ENCODE measurements at regions not wholly inside any gene's neighbourhood (a gene's known extent, or its start where the extent isn't known, plus 50 kb on each side); places are given as distances from the start of the nearest gene placed in this dataset.
"Not testable (repeated sequence)": the region's sequence is repeated elsewhere in the genome, so short reads cannot be mapped to it uniquely, and the experiment has no call there.

DNA sequence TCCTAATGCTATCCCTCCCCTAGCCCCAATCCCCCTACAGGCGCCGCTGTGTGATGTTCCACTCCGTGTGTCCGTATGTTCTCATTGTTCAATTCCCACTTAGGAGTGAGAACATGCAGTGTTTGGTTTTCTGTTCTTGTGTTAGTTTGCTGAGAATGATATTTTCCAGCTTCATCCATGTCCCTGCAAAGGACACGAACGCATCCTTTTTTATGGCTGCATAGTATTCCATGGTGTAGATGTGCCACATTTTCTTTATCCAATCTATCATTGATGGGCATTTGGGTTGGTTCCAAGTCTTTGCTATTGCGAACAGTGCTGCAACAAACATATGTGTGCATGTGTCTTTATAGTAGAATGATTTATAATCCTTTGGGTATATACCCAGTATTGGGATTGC lies 174.2 kb upstream of the FOXK1 start:
- TF ChIP-seq TARDBP (IDR thresholded peaks at IDR 0.05); FOXK2 (IDR thresholded peaks at IDR 0.05); BHLHE40 (IDR thresholded peaks at IDR 0.05; ENCODE audit: borderline replicate concordance); LEF1 (IDR thresholded peaks at IDR 0.05; ENCODE audit: borderline replicate concordance); SP1 (IDR thresholded peaks at IDR 0.05); ELF4 (IDR thresholded peaks at IDR 0.05); ZNF384 (IDR thresholded peaks at IDR 0.05); FOXM1 (IDR thresholded peaks at IDR 0.05; ENCODE audit: borderline replicate concordance); SUZ12 (IDR thresholded peaks at IDR 0.05); HDGF (IDR thresholded peaks at IDR 0.05; ENCODE audit: borderline replicate concordance); ARNT (IDR thresholded peaks at IDR 0.05): not testable (repeated sequence)

All from HEK293T (cell line).